K562 (cell line): ENCODE measurements at regions not wholly inside any gene's neighbourhood (a gene's known extent, or its start where the extent isn't known, plus 50 kb on each side); places are given as distances from the start of the nearest gene placed in this dataset.

Experiments
- ATAC-seq: fragments of 200-7000 bp; cut with Tn5 transposase; 3 replicates; pipeline ENCODE4 v1.9.1; 2020; ENCODE audit warnings: moderate library complexity
- BruUV-seq: library from RNA; stranded (reverse); fragments of 400-500 nt; replicated peaks from 2 replicates; lab custom pipeline; 2021; lab: Mats Ljungman, UMichigan
- CTCF ChIA-PET: fragments of 300-600 bp; formaldehyde crosslinking; extraction: SDS; loops from one replicate; lab custom pipeline; 2021; ENCODE audit warnings: low intra/inter-chr PET ratio; lab: Yijun Ruan, JAX
- POLR2A ChIA-PET: fragments of 300-600, 350-650 bp; sonication (Branson Sonifier 250); formaldehyde crosslinking; extraction: SDS; loops from one replicate; lab custom pipeline; 2021; ENCODE audit warnings: antibody characterized with exemption, inconsistent platforms; lab: Yijun Ruan, JAX
- DNase-seq, 4 experiments: peaks; one replicate each; pipeline versions ENCODE4 v3.0.0 to v3.0.0-alpha.2; 2011 to 2018; ENCODE audit warnings: low spot score in 3 of 4, mixed read lengths in 3 of 4; ENCODE audit errors: extremely low read depth in 1 of 4
- FAIRE-seq: peaks from 2 replicates; lab custom pipeline; 2011; peaks lifted over from hg19 to GRCh38; lab: Jason Lieb, UNC
- H2AFZ ChIP-seq: 2 replicates; pipeline ENCODE4 v1.6.0; 2011; ENCODE audit warnings: low read depth, low read length, control low read depth, inconsistent platforms
- H3K27ac ChIP-seq: fragments of 200-600 bp; 3 replicates; pipeline ENCODE4 v1.8.0; 2011; ENCODE audit warnings: low read depth, mild to moderate bottlenecking, control low read depth, inconsistent platforms, low read length, moderate library complexity, mixed read lengths; ENCODE audit errors: extremely low read depth
- H3K27me3 ChIP-seq, 2 experiments: fragments of 300-600 bp in 1 of 2; 2 replicates in 1 of 2; 3 replicates in 1 of 2; pipeline versions ENCODE4 v1.6.0 to v1.8.0; 2011; ENCODE audit warnings: inconsistent platforms in 2 of 2, low read length in 2 of 2, mild to moderate bottlenecking in 1 of 2, mixed read lengths in 1 of 2, moderate library complexity in 1 of 2; ENCODE audit not compliant: control insufficient read depth in 2 of 2, insufficient read depth in 2 of 2
- H3K36me3 ChIP-seq: fragments of 300-600 bp; 3 replicates; pipeline ENCODE4 v1.8.0; 2011; ENCODE audit warnings: mild to moderate bottlenecking, low read length, inconsistent platforms; ENCODE audit not compliant: control insufficient read depth, insufficient read depth
- H3K4me1 ChIP-seq, 2 experiments: fragments of 200-600 bp in 1 of 2; replicated peaks in 1 of 2; 2 replicates in 1 of 2; 3 replicates in 1 of 2; pipeline versions ENCODE4 v1.5.1 to v1.8.0; 2011; ENCODE audit warnings: inconsistent platforms in 2 of 2, low read length in 2 of 2, mild to moderate bottlenecking in 1 of 2, mixed read lengths in 1 of 2, moderate library complexity in 1 of 2; ENCODE audit not compliant: control insufficient read depth in 2 of 2, insufficient read depth in 2 of 2
- H3K4me2 ChIP-seq: 2 replicates; pipeline ENCODE4 v1.6.1; 2011; ENCODE audit warnings: low read length, control low read depth, inconsistent platforms, mixed read lengths; ENCODE audit not compliant: insufficient read depth
- H3K4me3 ChIP-seq: fragments of 200-600 bp; sonication (generic), shearing (Covaris generic); 2 replicates; pipeline ENCODE4 v1.5.1; 2016; ENCODE audit warnings: control low read depth, inconsistent platforms
- H3K79me2 ChIP-seq: fragments of 200-600 bp; 3 replicates; pipeline ENCODE4 v1.8.0; 2011; ENCODE audit warnings: low read length, inconsistent platforms; ENCODE audit not compliant: control insufficient read depth, insufficient read depth
- H3K9ac ChIP-seq, 2 experiments: 2 replicates each; pipeline versions ENCODE4 v1.6.0 to v1.6.1; 2011; ENCODE audit warnings: low read depth in 2 of 2, low read length in 2 of 2, control low read depth in 1 of 2, inconsistent platforms in 1 of 2, mild to moderate bottlenecking in 1 of 2, mixed read lengths in 1 of 2; ENCODE audit not compliant: insufficient read depth in 1 of 2
- H3K9me1 ChIP-seq: one replicate; pipeline ENCODE4 v1.6.0; 2011; ENCODE audit warnings: inconsistent platforms, mild to moderate bottlenecking, low read length, moderate library complexity; ENCODE audit not compliant: control insufficient read depth, insufficient read depth
- H3K9me3 ChIP-seq: replicated peaks from 2 replicates; pipeline ENCODE4 v1.5.1; 2011; ENCODE audit warnings: low read depth, low read length, inconsistent platforms; ENCODE audit not compliant: control insufficient read depth, insufficient read depth
- H4K20me1 ChIP-seq: replicated peaks from 2 replicates; pipeline ENCODE4 v1.6.1; 2011; ENCODE audit warnings: low read length, inconsistent platforms, mixed read lengths; ENCODE audit not compliant: control insufficient read depth, insufficient read depth
- ARID3B ChIP-seq: fragments of 250-450 bp; sonication (Bioruptor Pico); IDR thresholded peaks from 2 replicates; pipeline ENCODE4 v1.4.0; 2020; ENCODE audit warnings: borderline replicate concordance
- CAMTA2 ChIP-seq: fragments of 250-450 bp; sonication (Bioruptor Pico); conservative IDR thresholded peaks from 2 replicates; pipeline ENCODE4 v1.5.1; 2022
- ERF ChIP-seq: fragments of 450-650 bp; formaldehyde crosslinking; IDR thresholded peaks from 2 replicates; pipeline ENCODE4 v1.4.0; 2020; ENCODE audit warnings: mild to moderate bottlenecking, mixed read lengths
- HCFC1 ChIP-seq: IDR thresholded peaks from 2 replicates; pipeline ENCODE4 v1.6.1; 2012; ENCODE audit warnings: low read depth, low read length, improper control_type of control experiment
- JUNB ChIP-seq: fragments of 450-650 bp; formaldehyde crosslinking; conservative IDR thresholded peaks from 2 replicates; pipeline ENCODE4 v1.4.0; 2020; ENCODE audit warnings: mild to moderate bottlenecking
- RBM34 ChIP-seq: fragments of 200-400 bp; formaldehyde crosslinking; IDR thresholded peaks from 2 replicates; pipeline ENCODE4 v1.6.1; 2018; ENCODE audit warnings: low read length, borderline replicate concordance; ENCODE audit not compliant: insufficient read depth
- TBL1XR1 ChIP-seq, 2 experiments: IDR thresholded peaks; 2 replicates each; pipeline ENCODE4 v1.6.1; 2012; ENCODE audit warnings: improper control_type of control experiment in 2 of 2, low read length in 2 of 2, mild to moderate bottlenecking in 1 of 2
- ZBTB17 ChIP-seq: fragments of 450-650 bp; formaldehyde crosslinking; IDR thresholded peaks from 2 replicates; pipeline ENCODE4 v1.4.0; 2020; ENCODE audit warnings: mild to moderate bottlenecking
- ZNF239 ChIP-seq: fragments of 250-450 bp; sonication (Bioruptor Pico); IDR thresholded peaks from 2 replicates; pipeline ENCODE4 v1.4.0; 2020; ENCODE audit warnings: mild to moderate bottlenecking
- ZNF449 ChIP-seq: fragments of 250-450 bp; sonication (Bioruptor Pico); IDR thresholded peaks from 2 replicates; pipeline ENCODE4 v1.8.0; 2022; ENCODE audit warnings: moderate library complexity, mild to moderate bottlenecking, inconsistent platforms
- WGBS: fragments of 100-300 bp; shearing (Covaris generic); methylation state at CpG from one replicate; pipeline ENCODE4 v1.1.6; 2016; ENCODE audit warnings: low coverage, mixed read lengths; ENCODE audit not compliant: insufficient coverage; ENCODE audit errors: missing lambda C conversion rate; 5-methylcytosine and 5-hydroxymethylcytosine counted together
- in situ Hi-C: fragments of 300-500 bp; cut with MboI; formaldehyde crosslinking; loops from 4 replicates; pipeline ENCODE4 v1.15.0; 2018; ENCODE audit warnings: inconsistent platforms, mixed read lengths
- intact Hi-C: fragments of 100-400 bp; cut with micrococcal nuclease; formaldehyde crosslinking; loops from 2 replicates; pipeline ENCODE4 v1.14.2; 2022
- TF ChIP-seq, protein P1 (sequence below): fragments of 450-650 bp; IDR thresholded peaks from 2 replicates; pipeline ENCODE4 v1.6.1; 2016

GRCh38 chr3:194827486-194827885, 141.8 kb downstream of the FAM43A start:
- H4K20me1 ChIP-seq = no peaks in the 10 kb centered on the region
- H3K9me1 ChIP-seq = no peaks in the 10 kb centered on the region
- H3K4me2 ChIP-seq = no peak overlapping the region
- H3K9me3 ChIP-seq = no peaks in the 10 kb centered on the region
- no peak for ATAC-seq
- no TSS peak for BruUV-seq
- peaks cover 28 to 68% of the 10 kb centered on the region in 2 experiments for H3K27me3 ChIP-seq
- H3K79me2 ChIP-seq = no peaks in the 10 kb centered on the region
- in situ Hi-C loops (no loop called here), intact Hi-C loops (no loop called here)
- no peak overlapping the region for H3K9ac ChIP-seq
- no peak for DNase-seq
- no peaks in the 10 kb centered on the region for H3K36me3 ChIP-seq
- no peak for TF ChIP-seq JUNB (CRISPR knock-in tag)
- TF ChIP-seq ZBTB17 (CRISPR knock-in tag) = no peak
- TF ChIP-seq ZNF239 (CRISPR knock-in tag) = no peak
- TF ChIP-seq, protein P1, sequence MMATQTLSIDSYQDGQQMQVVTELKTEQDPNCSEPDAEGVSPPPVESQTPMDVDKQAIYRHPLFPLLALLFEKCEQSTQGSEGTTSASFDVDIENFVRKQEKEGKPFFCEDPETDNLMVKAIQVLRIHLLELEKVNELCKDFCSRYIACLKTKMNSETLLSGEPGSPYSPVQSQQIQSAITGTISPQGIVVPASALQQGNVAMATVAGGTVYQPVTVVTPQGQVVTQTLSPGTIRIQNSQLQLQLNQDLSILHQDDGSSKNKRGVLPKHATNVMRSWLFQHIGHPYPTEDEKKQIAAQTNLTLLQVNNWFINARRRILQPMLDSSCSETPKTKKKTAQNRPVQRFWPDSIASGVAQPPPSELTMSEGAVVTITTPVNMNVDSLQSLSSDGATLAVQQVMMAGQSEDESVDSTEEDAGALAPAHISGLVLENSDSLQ = no peak
- TF ChIP-seq, all 486 proteins: peak for 0
- no peak overlapping the region for H3K27ac ChIP-seq
- WGBS = 0% methylated on average over 1 of the region's 1 CpG
- FAIRE-seq = no peak
- no peak overlapping the region for H3K4me3 ChIP-seq
- ChIA-PET POLR2A (no interaction called here), CTCF (no interaction called here)
- no peak overlapping the region for H2AFZ ChIP-seq
- 0 out of 5 replicates have a peak, but pooled peaks cover 0 to 3% of the 10 kb centered on the region in 2 experiments for H3K4me1 ChIP-seq

DNA sequence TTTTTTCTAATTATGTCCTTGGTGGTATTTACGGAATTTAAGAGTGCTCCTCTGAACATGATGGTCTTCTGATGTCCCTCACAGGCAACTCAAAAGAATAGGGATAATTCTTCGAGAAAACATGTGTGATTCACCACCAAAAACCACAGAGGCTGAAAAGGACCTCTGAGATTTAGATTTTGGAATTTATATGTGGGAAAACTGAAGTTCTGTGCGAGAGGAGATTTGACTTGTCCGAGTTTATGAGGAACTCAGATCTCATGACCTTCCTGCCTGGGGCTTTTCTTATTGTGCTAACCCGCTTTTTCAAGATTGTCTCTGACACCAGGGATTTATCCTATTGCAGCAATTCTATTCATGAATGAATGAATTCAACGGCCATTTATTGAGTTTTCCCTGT, 142.4 kb downstream of the FAM43A start:
- CTCF ChIA-PET = no interaction called here
- no peak overlapping the region for H3K27ac ChIP-seq
- H3K9ac ChIP-seq = no peak overlapping the region
- H2AFZ ChIP-seq = no peak overlapping the region
- DNase-seq (no peak), FAIRE-seq (no peak), ATAC-seq (no peak)
- H3K9me3 ChIP-seq = no peaks in the 10 kb centered on the region
- H3K27me3 ChIP-seq = peaks cover 31 to 69% of the 10 kb centered on the region in 2 experiments
- no TSS peak for BruUV-seq
- no peak overlapping the region for H3K4me2 ChIP-seq
- H3K9me1 ChIP-seq = no peaks in the 10 kb centered on the region
- intact Hi-C loops = no loop called here
- POLR2A ChIA-PET = no interaction called here
- no peak overlapping the region for H3K4me3 ChIP-seq
- 0 out of 5 replicates have a peak, but pooled peaks cover 0 to 3% of the 10 kb centered on the region in 2 experiments for H3K4me1 ChIP-seq
- no peaks in the 10 kb centered on the region for H3K79me2 ChIP-seq
- no peaks in the 10 kb centered on the region for H3K36me3 ChIP-seq
- H4K20me1 ChIP-seq = no peaks in the 10 kb centered on the region
- TF ChIP-seq HCFC1 (no peak), ZNF449 (CRISPR knock-in tag) (no peak), ERF (CRISPR knock-in tag) (no peak), CAMTA2 (no peak), TBL1XR1 (IDR thresholded peaks at IDR 0.05; ENCODE audit: low read length in 2 of 2) (no peak), ARID3B (CRISPR knock-in tag) (no peak), RBM34 (no peak)
- in situ Hi-C loops = no loop called here
- 1% methylated on average over 6 of the region's 6 CpGs for WGBS
